H9 (cell line): ENCODE measurements at regions not wholly inside any gene's neighbourhood (a gene's known extent, or its start where the extent isn't known, plus 50 kb on each side); places are given as distances from the start of the nearest gene placed in this dataset.

Source experiments
- DNase-seq: peaks from one replicate; pipeline ENCODE4 v3.0.0-alpha.2; 2017
- H2AFZ ChIP-seq: one replicate; pipeline ENCODE4 v1.6.1; 2013; ENCODE audit warnings: mild to moderate bottlenecking, low read length, control low read depth, moderate library complexity
- H2AK5ac ChIP-seq: 2 replicates; pipeline ENCODE4 v1.6.1; 2013; ENCODE audit warnings: low read length, control low read depth, mixed read lengths; ENCODE audit not compliant: insufficient read length
- H2BK120ac ChIP-seq: one replicate; pipeline ENCODE4 v1.6.1; 2013; ENCODE audit warnings: low read depth, mild to moderate bottlenecking, low read length, control low read depth, inconsistent platforms; ENCODE audit not compliant: poor library complexity, severe bottlenecking
- H2BK12ac ChIP-seq: 2 replicates; pipeline ENCODE4 v1.6.1; 2013; ENCODE audit warnings: low read length, control low read depth, mixed read lengths, low read depth; ENCODE audit not compliant: insufficient read length
- H2BK15ac ChIP-seq: 2 replicates; pipeline ENCODE4 v1.6.1; 2013; ENCODE audit warnings: low read depth, low read length, control low read depth
- H2BK20ac ChIP-seq: one replicate; pipeline ENCODE4 v1.6.1; 2013; ENCODE audit warnings: low read depth, mild to moderate bottlenecking, low read length, control low read depth, inconsistent platforms; ENCODE audit not compliant: poor library complexity, severe bottlenecking
- H2BK5ac ChIP-seq: 2 replicates; pipeline ENCODE4 v1.6.1; 2013; ENCODE audit warnings: low read length, control low read depth, mixed read lengths; ENCODE audit not compliant: insufficient read length
- H3K14ac ChIP-seq: 2 replicates; pipeline ENCODE4 v1.6.1; 2013; ENCODE audit warnings: low read length, control low read depth; ENCODE audit not compliant: insufficient read depth
- H3K18ac ChIP-seq: 2 replicates; pipeline ENCODE4 v1.6.1; 2013; ENCODE audit warnings: low read depth, mild to moderate bottlenecking, mixed read lengths, low read length, control low read depth; ENCODE audit not compliant: insufficient read length
- H3K23ac ChIP-seq: 2 replicates; pipeline ENCODE4 v1.6.1; 2013; ENCODE audit warnings: low read length, control low read depth, mixed read lengths, low read depth; ENCODE audit not compliant: insufficient read length
- H3K23me2 ChIP-seq: 2 replicates; pipeline ENCODE4 v1.6.1; 2013; ENCODE audit warnings: low read depth, mild to moderate bottlenecking, mixed read lengths, low read length, control low read depth; ENCODE audit not compliant: insufficient read length, poor library complexity, severe bottlenecking
- H3K27ac ChIP-seq: 2 replicates; pipeline ENCODE4 v1.5.1; 2013; ENCODE audit warnings: low read length, control low read depth, mixed read lengths, low read depth; ENCODE audit not compliant: insufficient read length
- H3K27me3 ChIP-seq: 2 replicates; pipeline ENCODE4 v1.6.1; 2013; ENCODE audit warnings: low read length, control low read depth, inconsistent platforms; ENCODE audit not compliant: insufficient read depth
- H3K4ac ChIP-seq: 2 replicates; pipeline ENCODE4 v1.6.1; 2013; ENCODE audit warnings: low read depth, mild to moderate bottlenecking, control low read depth, inconsistent platforms, low read length, moderate library complexity
- H3K4me1 ChIP-seq: 2 replicates; pipeline ENCODE4 v1.6.1; 2013; ENCODE audit warnings: low read length, control low read depth, inconsistent platforms; ENCODE audit not compliant: insufficient read depth
- H3K4me2 ChIP-seq: 2 replicates; pipeline ENCODE4 v1.6.1; 2013; ENCODE audit warnings: low read length, control low read depth, mixed read lengths; ENCODE audit not compliant: insufficient read length, insufficient read depth
- H3K56ac ChIP-seq: 2 replicates; pipeline ENCODE4 v1.6.1; 2013; ENCODE audit warnings: low read depth, mild to moderate bottlenecking, mixed read lengths, low read length, control low read depth; ENCODE audit not compliant: insufficient read length
- H3K79me1 ChIP-seq: 2 replicates; pipeline ENCODE4 v1.6.1; 2013; ENCODE audit warnings: low read depth, mild to moderate bottlenecking, moderate library complexity, low read length, control low read depth, inconsistent platforms; ENCODE audit not compliant: insufficient read depth, poor library complexity, severe bottlenecking
- H3K79me2 ChIP-seq: 2 replicates; pipeline ENCODE4 v1.6.1; 2013; ENCODE audit warnings: low read length, control low read depth, inconsistent platforms; ENCODE audit not compliant: insufficient read depth
- H3K9ac ChIP-seq: 2 replicates; pipeline ENCODE4 v1.6.1; 2013; ENCODE audit warnings: low read length, control low read depth, mixed read lengths; ENCODE audit not compliant: insufficient read length; ENCODE audit errors: extremely low read depth
- H3K9me3 ChIP-seq: one replicate; pipeline ENCODE4 v1.6.1; 2013; ENCODE audit warnings: low read depth, low read length, inconsistent platforms; ENCODE audit not compliant: control insufficient read depth
- H3T11ph ChIP-seq: one replicate; pipeline ENCODE4 v1.6.1; 2013; ENCODE audit warnings: mild to moderate bottlenecking, low read length, control low read depth, inconsistent platforms
- H4K20me1 ChIP-seq: one replicate; pipeline ENCODE4 v1.6.1; 2013; ENCODE audit not compliant: control insufficient read depth, insufficient read length, insufficient read depth
- H4K5ac ChIP-seq: 2 replicates; pipeline ENCODE4 v1.6.1; 2013; ENCODE audit warnings: low read depth, mild to moderate bottlenecking, mixed read lengths, low read length, control low read depth; ENCODE audit not compliant: insufficient read length
- H4K8ac ChIP-seq: replicated peaks from 2 replicates; pipeline ENCODE4 v1.6.1; 2013; ENCODE audit warnings: low read length, control low read depth, mixed read lengths, low read depth; ENCODE audit not compliant: insufficient read length
- H4K91ac ChIP-seq: 2 replicates; pipeline ENCODE4 v1.6.1; 2013; ENCODE audit warnings: low read depth, mild to moderate bottlenecking, moderate library complexity, mixed read lengths, low read length, control low read depth; ENCODE audit not compliant: insufficient read length
- H3K27ac Mint-ChIP-seq, 3 experiments: 2 replicates in 2 of 3; 3 replicates in 1 of 3; pipeline ENCODE4 v1.8.0; 2020 to 2021; ENCODE audit warnings: mixed read lengths in 3 of 3, mild to moderate bottlenecking in 1 of 3, moderate library complexity in 1 of 3
- H3K27me3 Mint-ChIP-seq: 2 replicates; pipeline ENCODE4 v1.8.0; 2021; ENCODE audit warnings: low read depth, mild to moderate bottlenecking, moderate library complexity, mixed read lengths
- H3K36me3 Mint-ChIP-seq, 3 experiments: 2 replicates in 2 of 3; 3 replicates in 1 of 3; pipeline ENCODE4 v1.8.0; 2020 to 2021; ENCODE audit warnings: low read depth in 3 of 3, mixed read lengths in 3 of 3; ENCODE audit not compliant: insufficient read depth in 1 of 3
- H3K4me1 Mint-ChIP-seq, 2 experiments: 2 replicates each; pipeline ENCODE4 v1.8.0; 2020; ENCODE audit warnings: mixed read lengths in 2 of 2
- H3K4me3 Mint-ChIP-seq, 2 experiments: 2 replicates in 1 of 2; 3 replicates in 1 of 2; pipeline ENCODE4 v1.8.0; 2020 to 2021; ENCODE audit warnings: mild to moderate bottlenecking in 2 of 2, mixed read lengths in 2 of 2, moderate library complexity in 1 of 2
- H3K9me3 Mint-ChIP-seq, 2 experiments: 2 replicates in 1 of 2; 3 replicates in 1 of 2; pipeline ENCODE4 v1.8.0; 2020; ENCODE audit warnings: mild to moderate bottlenecking in 2 of 2, mixed read lengths in 2 of 2, moderate library complexity in 1 of 2
- CTCF ChIP-seq: fragments of 200-600 bp; sonication (generic); conservative IDR thresholded peaks from 3 replicates; pipeline ENCODE4 v1.8.0; 2021; ENCODE audit warnings: antibody characterized with exemption, mild to moderate bottlenecking
- WGBS: extraction: QIAGEN DNeasy Blood & Tissue Kit; methylation state at CpG from one replicate; pipeline ENCODE4 v1.1.7; 2013; ENCODE audit warnings: missing lambda C conversion rate, low lambda C conversion rate, mixed read lengths; ENCODE audit not compliant: insufficient read length; ENCODE audit errors: extremely low coverage; 5-methylcytosine and 5-hydroxymethylcytosine counted together

DNA sequence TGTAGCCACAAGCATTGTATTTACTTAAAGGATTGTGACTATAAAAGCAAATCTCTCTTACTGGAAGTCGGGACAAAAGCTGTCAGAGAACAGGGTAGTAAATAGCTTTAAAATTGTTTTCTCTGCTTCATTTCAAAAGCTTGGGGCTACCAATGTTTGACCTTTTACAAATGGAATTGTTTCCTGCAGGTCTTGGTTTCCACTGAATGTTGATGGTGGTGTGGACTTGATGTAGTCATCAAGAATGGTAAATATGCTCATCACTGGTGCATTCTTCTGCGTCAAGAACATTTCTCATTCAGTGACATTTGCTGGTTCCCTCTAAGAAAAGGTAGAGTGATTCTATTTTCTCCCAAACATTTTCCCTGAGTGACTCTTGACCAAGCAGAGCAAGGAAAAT lies 435.4 kb upstream of the KHDRBS2 start:
- Histone ChIP-seq H3K4me1 (no peaks in the 10 kb centered on the region), H3K27me3 (no peaks in the 10 kb centered on the region), H3K9ac (no peak overlapping the region), H3K79me2 (no peaks in the 10 kb centered on the region), H3K9me3 (no peaks in the 10 kb centered on the region), H3K14ac (no peak overlapping the region), H3K23me2 (no peaks in the 10 kb centered on the region), H2BK12ac (no peak overlapping the region), H2BK15ac (no peak overlapping the region), H4K91ac (no peak overlapping the region), H3K79me1 (no peaks in the 10 kb centered on the region), H3K4me2 (no peak overlapping the region), H3K18ac (no peak overlapping the region), H3K23ac (no peak overlapping the region), H2BK20ac (no peak overlapping the region), H2BK120ac (no peak overlapping the region), H2BK5ac (no peak overlapping the region), H3K27ac (no peak overlapping the region), H3T11ph (no peak overlapping the region), H4K5ac (no peak overlapping the region), H4K8ac (no peak overlapping the region), H2AK5ac (no peak overlapping the region), H2AFZ (no peak overlapping the region), H4K20me1 (no peaks in the 10 kb centered on the region), H3K4ac (no peak overlapping the region), H3K56ac (no peak overlapping the region)
- no CpG with 5 or more reads among the region's 2 CpGs for WGBS
- H3K9me3 Mint-ChIP-seq, result peaks cover 2% of the 10 kb centered on the region in 2 experiments; a peak in 1 of 5 replicates
- H3K4me1 Mint-ChIP-seq, result no peaks in the 10 kb centered on the region
- no peak overlapping the region for H3K27ac Mint-ChIP-seq
- no peak for TF ChIP-seq CTCF
- DNase-seq, result no peak
- no peak overlapping the region for H3K4me3 Mint-ChIP-seq
- peaks cover 0 to 4% (median 0%) of the 10 kb centered on the region in 3 experiments; a peak in 3 of 7 replicates for H3K36me3 Mint-ChIP-seq
- no peaks in the 10 kb centered on the region for H3K27me3 Mint-ChIP-seq
